Kidney epithelial cell (primary cell): ENCODE measurements at regions not wholly inside any gene's neighbourhood (a gene's known extent, or its start where the extent isn't known, plus 50 kb on each side); places are given as distances from the start of the nearest gene placed in this dataset.

Source experiments
- DNase-seq: peaks from one replicate; pipeline ENCODE4 v3.0.0-alpha.2; 2010; ENCODE audit warnings: low read depth
- H3K27me3 ChIP-seq: 2 replicates; pipeline ENCODE4 v1.6.0; 2011; ENCODE audit warnings: low read length; ENCODE audit not compliant: control insufficient read depth, insufficient read depth
- H3K36me3 ChIP-seq: 2 replicates; pipeline ENCODE4 v1.5.1; 2011; ENCODE audit warnings: low read length; ENCODE audit not compliant: control insufficient read depth, insufficient read depth
- H3K4me3 ChIP-seq: 2 replicates; pipeline ENCODE4 v1.5.1; 2011; ENCODE audit warnings: low read depth, mild to moderate bottlenecking, control low read depth, low read length
- TF ChIP-seq, protein P1 (sequence below): IDR thresholded peaks from 2 replicates; pipeline ENCODE4 v1.5.1; 2011; ENCODE audit warnings: mild to moderate bottlenecking, moderate library complexity, low read length, control low read depth, inconsistent platforms; ENCODE audit not compliant: insufficient read depth, poor library complexity, severe bottlenecking

DNA sequence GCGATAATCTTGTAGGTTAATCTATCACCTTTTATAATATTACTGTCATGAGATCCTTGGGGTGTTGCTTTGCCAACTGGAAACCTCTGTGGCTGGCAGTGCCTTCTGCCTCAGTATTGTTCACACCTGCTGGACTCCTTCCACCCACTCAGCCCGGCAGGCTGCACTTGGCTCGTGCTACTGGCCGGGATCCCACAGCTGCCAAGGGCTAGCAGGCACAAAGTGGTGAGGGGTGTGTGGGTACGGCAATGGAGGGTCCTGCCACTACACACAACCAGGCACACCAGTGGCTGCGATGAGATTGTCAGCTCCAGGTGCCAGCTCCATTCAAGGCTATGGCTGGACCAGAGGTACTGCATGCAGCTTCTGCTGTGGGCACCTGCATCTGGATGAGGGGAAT is 191.2 kb upstream of the LYPLAL1 start:
- no peak for DNase-seq
- Histone ChIP-seq H3K27me3 (no peaks in the 10 kb centered on the region), H3K36me3 (no peaks in the 10 kb centered on the region), H3K4me3 (no peak overlapping the region)
- TF ChIP-seq, protein P1, sequence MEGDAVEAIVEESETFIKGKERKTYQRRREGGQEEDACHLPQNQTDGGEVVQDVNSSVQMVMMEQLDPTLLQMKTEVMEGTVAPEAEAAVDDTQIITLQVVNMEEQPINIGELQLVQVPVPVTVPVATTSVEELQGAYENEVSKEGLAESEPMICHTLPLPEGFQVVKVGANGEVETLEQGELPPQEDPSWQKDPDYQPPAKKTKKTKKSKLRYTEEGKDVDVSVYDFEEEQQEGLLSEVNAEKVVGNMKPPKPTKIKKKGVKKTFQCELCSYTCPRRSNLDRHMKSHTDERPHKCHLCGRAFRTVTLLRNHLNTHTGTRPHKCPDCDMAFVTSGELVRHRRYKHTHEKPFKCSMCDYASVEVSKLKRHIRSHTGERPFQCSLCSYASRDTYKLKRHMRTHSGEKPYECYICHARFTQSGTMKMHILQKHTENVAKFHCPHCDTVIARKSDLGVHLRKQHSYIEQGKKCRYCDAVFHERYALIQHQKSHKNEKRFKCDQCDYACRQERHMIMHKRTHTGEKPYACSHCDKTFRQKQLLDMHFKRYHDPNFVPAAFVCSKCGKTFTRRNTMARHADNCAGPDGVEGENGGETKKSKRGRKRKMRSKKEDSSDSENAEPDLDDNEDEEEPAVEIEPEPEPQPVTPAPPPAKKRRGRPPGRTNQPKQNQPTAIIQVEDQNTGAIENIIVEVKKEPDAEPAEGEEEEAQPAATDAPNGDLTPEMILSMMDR = no peak

DNA sequence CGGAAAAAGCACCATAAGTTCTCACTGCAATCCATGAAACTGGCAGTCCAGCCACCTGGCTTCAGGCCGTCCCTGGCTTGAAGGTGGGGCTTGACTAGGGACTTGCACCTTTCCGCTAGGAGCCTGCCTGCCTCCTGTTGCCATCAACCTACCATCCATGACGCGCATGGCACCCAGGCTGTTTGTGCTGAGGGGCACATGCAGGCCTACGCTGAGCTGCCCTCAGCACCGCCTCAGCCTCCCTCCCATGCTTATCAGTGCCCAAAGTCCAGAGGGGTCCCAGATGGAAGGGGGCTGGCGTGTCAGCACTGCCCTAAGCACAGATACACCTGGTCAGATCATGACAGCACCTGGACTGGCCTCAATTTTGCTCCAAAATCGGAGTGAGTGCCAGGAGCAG is 190.2 kb upstream of the LYPLAL1 start:
- DNase-seq = no peak
- TF ChIP-seq, protein P1 = no peak
- H3K4me3 ChIP-seq = no peak overlapping the region
- H3K27me3 ChIP-seq = no peaks in the 10 kb centered on the region
- no peaks in the 10 kb centered on the region for H3K36me3 ChIP-seq

DNA sequence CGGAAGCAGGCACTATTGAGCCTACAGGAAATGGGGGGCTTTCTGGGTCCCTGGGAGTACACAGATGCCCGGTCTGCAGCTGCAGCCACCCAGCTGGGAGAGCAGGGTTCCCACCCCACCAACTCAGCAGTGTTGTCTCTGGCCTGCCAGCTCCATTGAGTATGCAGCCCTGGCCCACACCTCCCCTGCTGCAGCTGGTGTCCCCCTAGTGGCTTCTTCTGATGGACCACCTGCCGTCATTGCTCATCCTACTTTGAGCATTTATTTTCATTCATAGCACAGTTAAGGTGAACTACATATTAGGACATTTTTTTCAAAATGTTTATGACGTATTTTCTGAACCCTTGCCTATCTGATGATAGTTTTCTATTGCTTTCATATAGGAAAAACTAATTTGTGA is 189.8 kb upstream of the LYPLAL1 start:
- H3K4me3 ChIP-seq = no peak overlapping the region
- TF ChIP-seq, protein P1 = peak; percentile 31
- DNase-seq = no peak

DNA sequence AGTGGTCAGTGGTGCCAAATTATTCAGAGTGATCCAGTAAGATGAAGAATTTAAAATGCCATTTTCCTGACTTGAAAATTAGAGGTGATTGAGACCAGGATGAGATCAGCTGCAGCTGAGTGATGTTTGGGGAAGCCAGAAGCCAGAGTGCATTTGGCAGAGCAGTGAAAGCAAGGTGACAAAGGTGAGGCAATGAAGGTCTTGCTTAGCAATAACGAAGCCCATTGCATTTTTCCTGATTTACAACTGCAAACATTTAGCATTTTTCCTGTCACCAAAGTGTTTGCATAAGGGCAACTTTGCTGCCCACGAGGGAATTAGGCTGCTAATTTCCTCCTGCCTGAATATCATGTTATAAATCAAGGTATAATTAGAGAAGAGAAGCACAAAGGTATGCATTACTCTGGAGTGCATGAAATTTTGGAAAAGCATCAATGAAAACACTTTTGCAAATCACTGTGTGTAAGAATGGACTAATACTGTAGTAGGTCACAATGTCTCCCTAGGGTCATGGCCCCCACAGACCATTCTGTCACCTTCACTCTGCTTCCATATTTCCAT is 188.2 kb upstream of the LYPLAL1 start:
- H3K4me3 ChIP-seq = no peak overlapping the region
- TF ChIP-seq, protein P1 = no peak
- no peaks in the 10 kb centered on the region for H3K27me3 ChIP-seq
- no peaks in the 10 kb centered on the region for H3K36me3 ChIP-seq
- DNase-seq = no peak

More for the DNA sequence above, 189.8 kb upstream of the LYPLAL1 start:
- Histone ChIP-seq H3K36me3 (no peaks in the 10 kb centered on the region), H3K27me3 (no peaks in the 10 kb centered on the region)

DNA sequence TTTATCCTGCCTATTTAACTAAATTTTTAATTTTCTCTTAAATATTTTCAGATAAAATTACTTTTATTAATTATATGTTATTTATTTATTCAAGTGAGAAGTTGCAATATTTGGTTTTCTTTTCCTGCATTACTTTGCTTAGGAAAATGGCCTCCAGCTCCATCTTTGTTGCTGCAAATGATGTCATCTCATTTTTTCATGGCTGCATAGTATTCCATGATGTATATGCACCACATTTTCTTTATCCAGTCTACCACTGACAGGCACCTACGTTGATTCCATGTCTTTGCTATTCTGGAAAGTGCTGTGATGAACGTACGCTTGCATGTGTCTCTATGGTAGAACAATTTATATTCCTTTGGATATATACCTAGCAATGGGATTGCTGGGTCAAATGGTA is 186.9 kb upstream of the LYPLAL1 start:
- TF ChIP-seq, protein P1 = no peak
- no peak overlapping the region for H3K4me3 ChIP-seq
- H3K36me3 ChIP-seq = no peaks in the 10 kb centered on the region
- no peaks in the 10 kb centered on the region for H3K27me3 ChIP-seq
- DNase-seq = no peak

DNA sequence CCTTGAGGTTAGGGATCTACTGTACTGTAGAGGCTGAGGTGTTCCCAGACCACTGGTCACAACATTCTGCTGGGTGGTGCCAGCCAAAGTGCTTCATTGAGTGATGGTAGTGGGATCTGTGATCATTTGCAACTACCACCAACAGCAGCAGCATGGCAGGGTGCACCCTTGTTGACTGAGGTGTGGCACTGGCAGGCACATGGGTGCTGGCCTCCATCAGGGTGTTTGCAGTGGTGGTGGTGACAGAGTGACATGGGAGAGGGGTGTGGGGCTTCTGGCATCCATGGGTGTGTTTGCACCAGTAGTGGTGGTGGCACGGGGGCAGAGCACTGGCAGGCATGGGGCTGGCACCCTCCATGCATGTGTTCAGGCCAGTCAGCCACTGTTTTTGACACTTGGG is 183.7 kb upstream of the LYPLAL1 start:
- H3K27me3 ChIP-seq = no peaks in the 10 kb centered on the region
- DNase-seq = no peak
- TF ChIP-seq, protein P1 = no peak
- H3K4me3 ChIP-seq = no peak overlapping the region
- no peaks in the 10 kb centered on the region for H3K36me3 ChIP-seq
